ENCODE measurements at regions not wholly inside any gene's neighbourhood (a gene's known extent, or its start where the extent isn't known, plus 50 kb on each side); places are given as distances from the start of the nearest gene placed in this dataset.

DNA sequence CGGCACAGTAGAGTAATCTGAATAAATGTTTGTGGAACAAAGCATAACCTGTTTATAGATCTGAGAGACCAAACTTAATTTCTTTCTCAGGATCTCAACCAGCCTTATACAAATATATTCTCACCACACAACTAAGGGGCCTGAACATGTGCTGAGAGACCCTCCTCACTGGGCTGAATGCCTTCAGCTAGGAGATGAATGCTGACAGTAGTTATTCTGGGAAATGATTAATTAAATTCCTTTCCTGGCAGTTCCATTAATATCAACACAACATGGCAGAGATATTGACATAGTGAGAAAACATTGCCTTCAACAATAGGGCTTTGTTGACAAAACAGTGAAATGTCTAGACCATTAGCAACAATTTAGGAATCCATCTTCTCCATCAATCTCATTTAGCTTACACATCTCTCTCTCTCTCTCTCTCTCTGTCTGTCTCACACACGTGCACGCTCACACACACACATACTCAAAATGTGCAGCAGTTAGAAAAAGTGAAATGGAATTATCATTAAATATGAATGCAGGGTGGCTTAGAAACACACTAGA, 780.8 kb upstream of the CDH8 start:
- TF ChIP-seq ZBTB7A (IDR thresholded peaks at IDR 0.05; ENCODE audit: low read depth) (no peak), TEAD4 (IDR thresholded peaks at IDR 0.05) (no peak), NFIC (IDR thresholded peaks at IDR 0.05) (no peak), TCF12 (IDR thresholded peaks at IDR 0.05; ENCODE audit: low read depth) (no peak), FOXM1 (IDR thresholded peaks at IDR 0.05; ENCODE audit: borderline replicate concordance, low read depth) (no peak), CREB1 (IDR thresholded peaks at IDR 0.05; ENCODE audit: low read depth) (no peak), EGR1 (IDR thresholded peaks at IDR 0.05) (no peak)
- TF ChIP-seq, protein P1, sequence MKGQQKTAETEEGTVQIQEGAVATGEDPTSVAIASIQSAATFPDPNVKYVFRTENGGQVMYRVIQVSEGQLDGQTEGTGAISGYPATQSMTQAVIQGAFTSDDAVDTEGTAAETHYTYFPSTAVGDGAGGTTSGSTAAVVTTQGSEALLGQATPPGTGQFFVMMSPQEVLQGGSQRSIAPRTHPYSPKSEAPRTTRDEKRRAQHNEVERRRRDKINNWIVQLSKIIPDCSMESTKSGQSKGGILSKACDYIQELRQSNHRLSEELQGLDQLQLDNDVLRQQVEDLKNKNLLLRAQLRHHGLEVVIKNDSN (IDR thresholded peaks at IDR 0.05) = no peak
- TF ChIP-seq, protein P2, sequence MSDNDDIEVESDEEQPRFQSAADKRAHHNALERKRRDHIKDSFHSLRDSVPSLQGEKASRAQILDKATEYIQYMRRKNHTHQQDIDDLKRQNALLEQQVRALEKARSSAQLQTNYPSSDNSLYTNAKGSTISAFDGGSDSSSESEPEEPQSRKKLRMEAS (IDR thresholded peaks at IDR 0.05) = no peak

DNA sequence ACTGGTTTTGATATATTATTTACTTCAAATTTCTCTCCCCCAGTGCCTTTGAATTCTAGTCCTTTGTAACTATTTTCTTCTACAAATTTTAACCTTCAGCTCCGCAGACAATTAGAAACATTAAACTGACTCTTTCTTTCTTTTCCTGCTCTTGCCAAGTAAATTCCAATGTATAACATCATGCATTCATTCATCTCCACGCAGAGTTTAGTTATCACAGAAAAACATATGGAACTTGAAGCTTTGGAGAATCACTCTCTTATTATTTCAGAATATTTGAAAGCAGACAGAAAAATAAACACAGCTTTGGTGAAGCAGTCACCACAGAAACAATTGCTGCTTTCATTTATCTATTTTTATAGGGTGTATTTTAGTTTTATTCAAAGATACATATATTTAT, 778.7 kb upstream of the CDH8 start:
- TF ChIP-seq EGR1 (IDR thresholded peaks at IDR 0.05) (no peak), ZBTB7A (IDR thresholded peaks at IDR 0.05; ENCODE audit: low read depth) (no peak), TEAD4 (IDR thresholded peaks at IDR 0.05) (no peak), TCF12 (IDR thresholded peaks at IDR 0.05; ENCODE audit: low read depth) (no peak), CEBPB (IDR thresholded peaks at IDR 0.05) (no peak), NFIC (IDR thresholded peaks at IDR 0.05) (no peak), FOXM1 (IDR thresholded peaks at IDR 0.05; ENCODE audit: borderline replicate concordance, low read depth) (no peak), RAD21 (IDR thresholded peaks at IDR 0.05; ENCODE audit: low read depth) (no peak), YY1 (IDR thresholded peaks at IDR 0.05; ENCODE audit: low read depth) (no peak), CREB1 (IDR thresholded peaks at IDR 0.05; ENCODE audit: low read depth) (no peak)
- TF ChIP-seq, protein P1 (IDR thresholded peaks at IDR 0.05) = no peak
- TF ChIP-seq, protein P2 (IDR thresholded peaks at IDR 0.05) = no peak
- TF ChIP-seq, protein P3, sequence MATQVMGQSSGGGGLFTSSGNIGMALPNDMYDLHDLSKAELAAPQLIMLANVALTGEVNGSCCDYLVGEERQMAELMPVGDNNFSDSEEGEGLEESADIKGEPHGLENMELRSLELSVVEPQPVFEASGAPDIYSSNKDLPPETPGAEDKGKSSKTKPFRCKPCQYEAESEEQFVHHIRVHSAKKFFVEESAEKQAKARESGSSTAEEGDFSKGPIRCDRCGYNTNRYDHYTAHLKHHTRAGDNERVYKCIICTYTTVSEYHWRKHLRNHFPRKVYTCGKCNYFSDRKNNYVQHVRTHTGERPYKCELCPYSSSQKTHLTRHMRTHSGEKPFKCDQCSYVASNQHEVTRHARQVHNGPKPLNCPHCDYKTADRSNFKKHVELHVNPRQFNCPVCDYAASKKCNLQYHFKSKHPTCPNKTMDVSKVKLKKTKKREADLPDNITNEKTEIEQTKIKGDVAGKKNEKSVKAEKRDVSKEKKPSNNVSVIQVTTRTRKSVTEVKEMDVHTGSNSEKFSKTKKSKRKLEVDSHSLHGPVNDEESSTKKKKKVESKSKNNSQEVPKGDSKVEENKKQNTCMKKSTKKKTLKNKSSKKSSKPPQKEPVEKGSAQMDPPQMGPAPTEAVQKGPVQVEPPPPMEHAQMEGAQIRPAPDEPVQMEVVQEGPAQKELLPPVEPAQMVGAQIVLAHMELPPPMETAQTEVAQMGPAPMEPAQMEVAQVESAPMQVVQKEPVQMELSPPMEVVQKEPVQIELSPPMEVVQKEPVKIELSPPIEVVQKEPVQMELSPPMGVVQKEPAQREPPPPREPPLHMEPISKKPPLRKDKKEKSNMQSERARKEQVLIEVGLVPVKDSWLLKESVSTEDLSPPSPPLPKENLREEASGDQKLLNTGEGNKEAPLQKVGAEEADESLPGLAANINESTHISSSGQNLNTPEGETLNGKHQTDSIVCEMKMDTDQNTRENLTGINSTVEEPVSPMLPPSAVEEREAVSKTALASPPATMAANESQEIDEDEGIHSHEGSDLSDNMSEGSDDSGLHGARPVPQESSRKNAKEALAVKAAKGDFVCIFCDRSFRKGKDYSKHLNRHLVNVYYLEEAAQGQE (IDR thresholded peaks at IDR 0.05; ENCODE audit: low read depth) = no peak

DNA sequence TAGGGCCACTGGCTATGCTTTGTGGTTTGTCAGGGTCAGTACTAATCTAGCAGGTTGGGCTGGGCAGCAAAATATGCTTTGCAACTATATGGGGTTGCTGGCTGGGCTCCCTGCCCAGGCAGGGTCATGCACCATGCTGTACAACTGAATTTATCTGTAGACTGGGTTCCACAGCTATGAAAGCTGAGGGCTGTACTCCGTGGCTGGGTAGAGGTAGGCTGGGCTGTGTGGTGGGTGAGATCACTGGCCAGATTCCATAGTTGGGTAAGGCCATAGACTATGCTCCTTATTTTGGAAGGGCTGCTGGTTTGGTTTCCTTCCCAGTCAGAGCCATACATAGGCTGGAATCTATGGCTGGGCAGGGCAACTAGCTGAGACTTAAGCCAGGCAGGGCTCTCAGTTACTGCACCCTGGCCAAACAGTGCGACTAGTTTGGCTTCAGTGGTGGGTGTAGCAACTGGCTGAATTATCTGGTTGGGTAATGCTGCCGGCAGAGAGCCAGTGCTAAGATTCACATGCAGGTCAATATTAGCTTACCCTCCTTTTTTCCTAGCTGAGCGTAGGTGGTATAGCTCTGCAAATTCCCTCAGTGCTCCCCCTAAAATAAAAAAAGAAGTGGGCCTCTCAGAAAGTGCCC, 769.1 kb upstream of the CDH8 start:
- TF ChIP-seq, protein P2 (IDR thresholded peaks at IDR 0.05) = no peak
- TF ChIP-seq, protein P1 (IDR thresholded peaks at IDR 0.05) = no peak
- TF ChIP-seq EP300 (IDR thresholded peaks at IDR 0.05; ENCODE audit: borderline replicate concordance) (no peak), FOXM1 (IDR thresholded peaks at IDR 0.05; ENCODE audit: borderline replicate concordance, low read depth) (no peak), NFIC (IDR thresholded peaks at IDR 0.05) (no peak), EGR1 (IDR thresholded peaks at IDR 0.05) (no peak), ZBTB7A (IDR thresholded peaks at IDR 0.05; ENCODE audit: low read depth) (no peak), CEBPB (IDR thresholded peaks at IDR 0.05) (no peak), TEAD4 (IDR thresholded peaks at IDR 0.05) (no peak), YY1 (IDR thresholded peaks at IDR 0.05; ENCODE audit: low read depth) (no peak), RAD21 (IDR thresholded peaks at IDR 0.05; ENCODE audit: low read depth) (no peak)
- TF ChIP-seq, protein P3 (IDR thresholded peaks at IDR 0.05; ENCODE audit: low read depth) = no peak

DNA sequence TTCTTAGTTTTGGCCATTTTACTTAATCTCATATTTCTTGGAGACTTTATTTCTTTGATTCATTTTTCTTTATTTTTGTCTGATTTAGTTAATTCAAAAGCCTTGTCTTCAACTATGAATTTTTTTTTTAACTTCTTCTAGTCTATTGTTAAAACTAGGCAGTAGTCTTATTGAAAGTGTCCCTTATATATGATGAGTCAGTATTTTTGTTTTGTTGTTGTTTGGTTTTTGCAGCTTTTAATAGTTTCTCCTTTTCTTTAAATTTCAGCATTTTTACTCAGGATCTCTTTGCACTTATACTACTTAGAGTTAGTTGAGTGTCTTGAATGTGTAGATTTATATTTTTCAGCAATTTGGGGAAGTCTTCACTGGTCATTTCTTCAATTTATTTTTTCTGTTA, 758.5 kb upstream of the CDH8 start:
- TF ChIP-seq, protein P3 (IDR thresholded peaks at IDR 0.05; ENCODE audit: low read depth) = no peak
- TF ChIP-seq TCF12 (IDR thresholded peaks at IDR 0.05; ENCODE audit: low read depth) (no peak), TEAD4 (IDR thresholded peaks at IDR 0.05) (no peak), RAD21 (IDR thresholded peaks at IDR 0.05; ENCODE audit: low read depth) (no peak), CEBPB (IDR thresholded peaks at IDR 0.05) (no peak), EGR1 (IDR thresholded peaks at IDR 0.05) (no peak), YY1 (IDR thresholded peaks at IDR 0.05; ENCODE audit: low read depth) (no peak), TAF1 (IDR thresholded peaks at IDR 0.05; ENCODE audit: low read depth) (no peak), EP300 (IDR thresholded peaks at IDR 0.05; ENCODE audit: borderline replicate concordance) (no peak)
- TF ChIP-seq, protein P1 (IDR thresholded peaks at IDR 0.05) = no peak
- TF ChIP-seq, protein P2 (IDR thresholded peaks at IDR 0.05) = no peak
